ENCODE measurements at regions not wholly inside any gene's neighbourhood (a gene's known extent, or its start where the extent isn't known, plus 50 kb on each side); places are given as distances from the start of the nearest gene placed in this dataset.

DNA sequence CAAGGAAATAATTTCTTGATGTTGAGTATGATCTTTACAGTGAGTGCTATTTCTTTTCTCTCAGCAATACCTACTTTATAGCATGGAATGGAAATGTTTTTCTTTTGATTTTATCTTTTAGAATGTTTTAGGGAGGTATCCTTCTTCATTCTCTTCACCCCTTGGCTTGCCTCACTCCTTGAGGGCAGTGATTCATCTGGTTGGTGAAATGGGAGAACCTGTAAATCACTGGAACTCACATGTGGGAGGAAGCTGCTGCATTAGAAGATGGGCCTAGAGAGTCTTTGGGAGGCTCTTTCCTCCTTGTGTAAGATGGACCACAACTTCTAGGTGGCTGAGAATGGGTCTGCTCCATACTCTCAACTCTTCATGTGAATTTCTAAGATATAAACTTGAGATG lies 244.8 kb upstream of the SYNCRIP start:
- TF ChIP-seq FOXK2 (IDR thresholded peaks at IDR 0.05) (no peak), SP1 (IDR thresholded peaks at IDR 0.05) (no peak), LEF1 (IDR thresholded peaks at IDR 0.05; ENCODE audit: borderline replicate concordance) (no peak), ELF4 (IDR thresholded peaks at IDR 0.05) (no peak)
- CTCF ChIA-PET = interaction anchor here (0.6 kb wide), 1 partner anchor 58 kb away, joined by 4 read pairs; no protein-coding TSS in a partner anchor
- POLR2A ChIA-PET = no interaction called here
- no peak for DNase-seq (ENCODE audit: extremely low spot score)

DNA sequence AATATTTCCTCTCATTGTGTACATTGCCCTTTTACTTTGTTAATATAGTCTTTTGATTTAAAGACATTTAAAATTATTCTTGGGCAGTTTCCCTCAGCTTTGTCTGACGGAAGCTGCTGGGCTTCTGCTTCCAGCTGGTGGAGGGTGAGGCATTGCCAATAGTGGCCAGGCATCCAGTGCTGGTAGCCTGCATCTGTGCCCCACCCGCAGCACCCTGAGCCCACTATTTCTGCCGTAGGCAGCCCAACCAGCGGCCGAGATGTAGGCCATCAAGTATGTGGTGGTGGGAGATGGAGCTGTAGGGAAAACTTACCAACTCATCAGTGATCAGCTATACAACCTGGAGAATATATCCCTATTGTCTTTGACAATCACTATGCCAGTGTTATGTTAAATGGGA lies 226.0 kb upstream of the SYNCRIP start:
- TF ChIP-seq CTBP1 (IDR thresholded peaks at IDR 0.05; ENCODE audit: borderline replicate concordance) (no peak), LEF1 (IDR thresholded peaks at IDR 0.05; ENCODE audit: borderline replicate concordance) (no peak), ZNF384 (IDR thresholded peaks at IDR 0.05) (no peak), SP1 (IDR thresholded peaks at IDR 0.05) (no peak), NFRKB (IDR thresholded peaks at IDR 0.05) (no peak), FOXM1 (IDR thresholded peaks at IDR 0.05; ENCODE audit: borderline replicate concordance) (no peak), BHLHE40 (IDR thresholded peaks at IDR 0.05; ENCODE audit: borderline replicate concordance) (no peak), FOXK2 (IDR thresholded peaks at IDR 0.05) (no peak), HDGF (IDR thresholded peaks at IDR 0.05; ENCODE audit: borderline replicate concordance) (no peak), L3MBTL2 (conservative IDR thresholded peaks at IDR 0.05) (no peak), TARDBP (IDR thresholded peaks at IDR 0.05) (no peak), ELF4 (IDR thresholded peaks at IDR 0.05) (no peak), FOXA1 (IDR thresholded peaks at IDR 0.05) (no peak)
- TF ChIP-seq, protein P1, sequence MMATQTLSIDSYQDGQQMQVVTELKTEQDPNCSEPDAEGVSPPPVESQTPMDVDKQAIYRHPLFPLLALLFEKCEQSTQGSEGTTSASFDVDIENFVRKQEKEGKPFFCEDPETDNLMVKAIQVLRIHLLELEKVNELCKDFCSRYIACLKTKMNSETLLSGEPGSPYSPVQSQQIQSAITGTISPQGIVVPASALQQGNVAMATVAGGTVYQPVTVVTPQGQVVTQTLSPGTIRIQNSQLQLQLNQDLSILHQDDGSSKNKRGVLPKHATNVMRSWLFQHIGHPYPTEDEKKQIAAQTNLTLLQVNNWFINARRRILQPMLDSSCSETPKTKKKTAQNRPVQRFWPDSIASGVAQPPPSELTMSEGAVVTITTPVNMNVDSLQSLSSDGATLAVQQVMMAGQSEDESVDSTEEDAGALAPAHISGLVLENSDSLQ (IDR thresholded peaks at IDR 0.05) = no peak
- POLR2A ChIA-PET = no interaction called here
- DNase-seq (ENCODE audit: extremely low spot score) = no peak
- CTCF ChIA-PET = no interaction called here

DNA sequence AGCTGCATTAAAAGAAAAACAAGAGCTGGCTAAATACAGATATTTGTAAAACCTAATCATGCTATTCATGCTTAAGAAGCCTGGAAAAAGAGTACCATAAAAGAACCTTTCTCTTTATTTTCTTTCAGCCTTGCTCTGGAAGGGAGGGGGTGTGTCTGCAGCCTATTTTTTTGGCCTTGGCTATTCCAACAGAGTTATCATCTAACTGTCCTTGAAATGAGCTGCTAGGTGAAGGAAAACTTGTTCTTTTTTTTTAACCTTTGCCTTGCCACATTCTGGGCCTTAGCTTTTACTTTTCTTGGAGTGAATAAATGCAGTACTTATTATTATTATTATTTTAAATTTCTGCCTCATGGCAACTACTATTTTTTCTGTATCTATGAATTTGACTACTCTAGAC lies 224.9 kb upstream of the SYNCRIP start:
- POLR2A ChIA-PET = no interaction called here
- CTCF ChIA-PET = no interaction called here
- TF ChIP-seq HDGF (IDR thresholded peaks at IDR 0.05; ENCODE audit: borderline replicate concordance) (no peak), CTBP1 (IDR thresholded peaks at IDR 0.05; ENCODE audit: borderline replicate concordance) (no peak), SUZ12 (IDR thresholded peaks at IDR 0.05) (no peak), TARDBP (IDR thresholded peaks at IDR 0.05) (no peak), NFRKB (IDR thresholded peaks at IDR 0.05) (no peak), BHLHE40 (IDR thresholded peaks at IDR 0.05; ENCODE audit: borderline replicate concordance) (no peak), FOXK2 (IDR thresholded peaks at IDR 0.05) (no peak), ZNF384 (IDR thresholded peaks at IDR 0.05) (no peak), LEF1 (IDR thresholded peaks at IDR 0.05; ENCODE audit: borderline replicate concordance) (no peak), SP1 (IDR thresholded peaks at IDR 0.05) (no peak), ELF4 (IDR thresholded peaks at IDR 0.05) (no peak), L3MBTL2 (conservative IDR thresholded peaks at IDR 0.05) (no peak)
- no peak for DNase-seq (ENCODE audit: extremely low spot score)

DNA sequence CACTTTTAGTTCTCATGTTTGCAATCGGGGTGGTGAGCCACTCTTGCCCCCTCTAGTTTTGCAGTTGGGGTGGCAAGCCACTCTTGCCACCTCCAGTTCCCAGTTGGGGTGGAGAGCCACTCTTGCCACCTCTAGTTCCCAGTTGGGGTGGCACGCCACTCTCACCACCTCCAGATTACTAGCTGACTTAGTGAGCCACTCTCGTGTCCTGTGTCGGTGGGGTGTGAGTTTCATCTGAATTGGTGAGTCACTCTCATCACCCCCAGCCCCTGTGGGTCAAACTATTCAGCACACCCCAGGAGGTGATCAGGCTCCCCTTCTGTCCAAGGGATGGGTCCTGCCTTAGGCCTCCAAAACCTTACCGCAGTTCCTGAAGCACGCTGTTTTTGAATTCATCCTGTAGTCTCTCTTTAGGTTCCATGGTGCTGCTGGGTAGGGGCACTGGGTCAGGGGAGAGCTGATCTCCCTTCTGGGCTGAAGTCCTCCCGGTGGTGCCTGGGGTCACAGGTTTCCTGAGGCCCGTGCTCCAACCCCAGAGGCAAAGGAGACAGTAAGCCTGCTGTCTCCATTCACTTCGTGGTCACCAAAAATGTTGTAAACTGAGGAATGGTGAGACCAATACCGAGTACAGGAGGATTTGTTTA lies 224.2 kb upstream of the SYNCRIP start:
- TF ChIP-seq L3MBTL2 (conservative IDR thresholded peaks at IDR 0.05) (no peak), SP1 (IDR thresholded peaks at IDR 0.05) (no peak), BHLHE40 (IDR thresholded peaks at IDR 0.05; ENCODE audit: borderline replicate concordance) (no peak), FOXK2 (IDR thresholded peaks at IDR 0.05) (no peak), SUZ12 (IDR thresholded peaks at IDR 0.05) (no peak), CTBP1 (IDR thresholded peaks at IDR 0.05; ENCODE audit: borderline replicate concordance) (no peak), ZNF384 (IDR thresholded peaks at IDR 0.05) (no peak), LEF1 (IDR thresholded peaks at IDR 0.05; ENCODE audit: borderline replicate concordance) (no peak), HDGF (IDR thresholded peaks at IDR 0.05; ENCODE audit: borderline replicate concordance) (no peak), ELF4 (IDR thresholded peaks at IDR 0.05) (no peak)
- TF ChIP-seq, protein P1 (IDR thresholded peaks at IDR 0.05) = no peak
- ChIA-PET POLR2A (no interaction called here), CTCF (no interaction called here)
- no peak for DNase-seq (ENCODE audit: extremely low spot score)

DNA sequence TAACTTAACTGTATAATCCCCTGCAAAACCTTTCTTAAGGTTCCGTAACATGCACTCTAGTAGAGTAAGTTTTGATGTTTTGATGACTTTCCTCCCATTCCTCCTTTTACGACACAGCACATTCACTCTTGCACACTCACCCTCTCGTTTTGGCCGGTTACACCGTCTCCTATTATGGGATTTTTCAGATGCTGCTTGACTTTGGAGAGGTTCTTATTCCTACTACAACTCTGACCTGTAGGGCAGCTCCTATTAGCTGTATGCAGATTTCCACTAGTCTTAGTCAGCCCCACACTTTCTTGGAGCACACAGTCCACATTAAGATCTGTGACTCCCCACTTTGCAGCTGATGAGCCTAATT lies 223.7 kb upstream of the SYNCRIP start:
- no peak for DNase-seq (ENCODE audit: extremely low spot score)
- ChIA-PET POLR2A (no interaction called here), CTCF (no interaction called here)
- no peak for TF ChIP-seq ELF4 (IDR thresholded peaks at IDR 0.05)
- no peak for TF ChIP-seq FOXK2 (IDR thresholded peaks at IDR 0.05)
- TF ChIP-seq SUZ12 (IDR thresholded peaks at IDR 0.05) = no peak
- no peak for TF ChIP-seq CTBP1 (IDR thresholded peaks at IDR 0.05; ENCODE audit: borderline replicate concordance)
- TF ChIP-seq SP1 (IDR thresholded peaks at IDR 0.05) = no peak
- TF ChIP-seq BHLHE40 (IDR thresholded peaks at IDR 0.05; ENCODE audit: borderline replicate concordance) = no peak
- no peak for TF ChIP-seq LEF1 (IDR thresholded peaks at IDR 0.05; ENCODE audit: borderline replicate concordance)
- TF ChIP-seq FOXA1 (IDR thresholded peaks at IDR 0.05) = no peak
- no peak for TF ChIP-seq HDGF (IDR thresholded peaks at IDR 0.05; ENCODE audit: borderline replicate concordance)
- no peak for TF ChIP-seq FOXM1 (IDR thresholded peaks at IDR 0.05; ENCODE audit: borderline replicate concordance)
- no peak for TF ChIP-seq NFRKB (IDR thresholded peaks at IDR 0.05)
- TF ChIP-seq TARDBP (IDR thresholded peaks at IDR 0.05) = no peak
- TF ChIP-seq L3MBTL2 (conservative IDR thresholded peaks at IDR 0.05) = no peak
- TF ChIP-seq, protein P1 (IDR thresholded peaks at IDR 0.05) = no peak
- TF ChIP-seq ZNF384 (IDR thresholded peaks at IDR 0.05) = no peak
- TF ChIP-seq ARNT (IDR thresholded peaks at IDR 0.05) = no peak

All from HEK293T (cell line).